ENCODE measurements at regions not wholly inside any gene's neighbourhood (a gene's known extent, or its start where the extent isn't known, plus 50 kb on each side); places are given as distances from the start of the nearest gene placed in this dataset.

DNA sequence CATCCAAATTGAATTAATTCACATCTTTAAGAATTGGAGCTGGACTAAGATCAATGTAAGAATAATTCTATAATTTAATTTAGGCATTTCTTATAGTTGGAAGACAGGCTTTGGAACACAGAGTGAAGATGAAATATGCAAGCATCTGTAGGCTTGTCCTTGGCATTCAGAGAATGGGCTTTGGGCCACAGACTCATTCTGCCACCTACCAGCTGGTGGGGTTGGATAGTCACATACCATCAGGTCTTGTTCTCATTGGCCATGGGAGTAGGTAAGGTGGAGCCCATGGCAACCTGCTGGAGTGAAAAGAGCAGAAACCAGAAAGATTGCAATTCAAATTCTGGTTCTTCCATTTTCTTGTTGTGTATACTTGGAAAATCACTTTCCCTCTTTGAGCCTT, 300.3 kb downstream of the CYRIA start:
- Histone ChIP-seq H3K4me3 (ENCODE audit: low read depth, low read length) (no peak overlapping the region), H3K27ac (no peak overlapping the region), H3K36me3 (no peaks in the 10 kb centered on the region), H3K9me3 (ENCODE audit: severe bottlenecking) (no peaks in the 10 kb centered on the region), H3K27me3 (ENCODE audit: insufficient read depth, low read depth, severe bottlenecking) (no peaks in the 10 kb centered on the region)
- no peak for DNase-seq
- TF ChIP-seq, protein P1, sequence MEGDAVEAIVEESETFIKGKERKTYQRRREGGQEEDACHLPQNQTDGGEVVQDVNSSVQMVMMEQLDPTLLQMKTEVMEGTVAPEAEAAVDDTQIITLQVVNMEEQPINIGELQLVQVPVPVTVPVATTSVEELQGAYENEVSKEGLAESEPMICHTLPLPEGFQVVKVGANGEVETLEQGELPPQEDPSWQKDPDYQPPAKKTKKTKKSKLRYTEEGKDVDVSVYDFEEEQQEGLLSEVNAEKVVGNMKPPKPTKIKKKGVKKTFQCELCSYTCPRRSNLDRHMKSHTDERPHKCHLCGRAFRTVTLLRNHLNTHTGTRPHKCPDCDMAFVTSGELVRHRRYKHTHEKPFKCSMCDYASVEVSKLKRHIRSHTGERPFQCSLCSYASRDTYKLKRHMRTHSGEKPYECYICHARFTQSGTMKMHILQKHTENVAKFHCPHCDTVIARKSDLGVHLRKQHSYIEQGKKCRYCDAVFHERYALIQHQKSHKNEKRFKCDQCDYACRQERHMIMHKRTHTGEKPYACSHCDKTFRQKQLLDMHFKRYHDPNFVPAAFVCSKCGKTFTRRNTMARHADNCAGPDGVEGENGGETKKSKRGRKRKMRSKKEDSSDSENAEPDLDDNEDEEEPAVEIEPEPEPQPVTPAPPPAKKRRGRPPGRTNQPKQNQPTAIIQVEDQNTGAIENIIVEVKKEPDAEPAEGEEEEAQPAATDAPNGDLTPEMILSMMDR (IDR thresholded peaks at IDR 0.05; ENCODE audit: low read depth, low read length) = no peak

DNA sequence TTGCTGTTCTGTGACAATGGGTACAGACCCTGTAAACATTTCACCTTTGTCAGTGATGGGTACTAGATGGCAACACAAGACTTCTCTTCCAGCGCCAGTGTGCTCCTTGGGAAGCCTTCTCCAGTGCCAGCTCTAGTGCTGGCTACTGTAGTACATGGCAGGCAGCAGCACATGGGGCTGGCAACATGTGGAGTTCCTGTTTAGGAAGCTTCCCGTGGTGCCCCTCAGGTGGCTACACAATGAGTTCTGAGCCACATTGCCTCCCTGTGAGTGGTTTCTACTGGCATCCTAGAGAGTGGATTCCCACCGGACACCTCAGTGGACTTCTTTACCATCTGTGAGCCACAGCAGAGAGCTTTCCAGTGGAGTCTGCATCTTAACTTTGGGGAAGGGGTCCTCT, 302.1 kb downstream of the CYRIA start:
- Histone ChIP-seq H3K4me3 (ENCODE audit: low read depth, low read length) (no peak overlapping the region), H3K27ac (no peak overlapping the region), H3K27me3 (ENCODE audit: insufficient read depth, low read depth, severe bottlenecking) (no peaks in the 10 kb centered on the region), H3K36me3 (no peaks in the 10 kb centered on the region), H3K9me3 (ENCODE audit: severe bottlenecking) (no peaks in the 10 kb centered on the region)
- no peak for DNase-seq
- TF ChIP-seq, protein P1 (IDR thresholded peaks at IDR 0.05; ENCODE audit: low read depth, low read length) = no peak

DNA sequence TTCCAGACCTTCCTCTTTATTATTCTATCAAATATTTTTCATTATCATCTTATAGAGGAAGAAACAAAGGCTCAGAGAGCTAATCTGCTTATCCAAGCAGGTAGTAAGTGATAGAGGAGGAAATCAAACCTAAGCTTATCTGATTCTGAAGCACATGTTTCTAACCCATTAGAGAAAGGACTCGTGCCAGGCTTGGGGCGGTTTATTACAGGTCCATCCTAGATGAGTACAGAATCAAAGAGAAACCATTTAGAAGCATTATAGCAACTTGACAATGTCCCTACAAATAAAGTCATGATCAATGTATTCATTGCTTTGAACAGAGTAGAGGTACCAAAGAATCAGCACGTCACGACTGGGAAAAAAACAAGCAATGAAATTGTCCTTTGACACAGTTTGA, 303.0 kb downstream of the CYRIA start:
- Histone ChIP-seq H3K27ac (no peak overlapping the region), H3K9me3 (ENCODE audit: severe bottlenecking) (peaks cover 3% of the 10 kb centered on the region), H3K36me3 (no peaks in the 10 kb centered on the region), H3K4me3 (ENCODE audit: low read depth, low read length) (no peak overlapping the region), H3K27me3 (ENCODE audit: insufficient read depth, low read depth, severe bottlenecking) (no peaks in the 10 kb centered on the region)
- DNase-seq = no peak
- TF ChIP-seq, protein P1 (IDR thresholded peaks at IDR 0.05; ENCODE audit: low read depth, low read length) = no peak

DNA sequence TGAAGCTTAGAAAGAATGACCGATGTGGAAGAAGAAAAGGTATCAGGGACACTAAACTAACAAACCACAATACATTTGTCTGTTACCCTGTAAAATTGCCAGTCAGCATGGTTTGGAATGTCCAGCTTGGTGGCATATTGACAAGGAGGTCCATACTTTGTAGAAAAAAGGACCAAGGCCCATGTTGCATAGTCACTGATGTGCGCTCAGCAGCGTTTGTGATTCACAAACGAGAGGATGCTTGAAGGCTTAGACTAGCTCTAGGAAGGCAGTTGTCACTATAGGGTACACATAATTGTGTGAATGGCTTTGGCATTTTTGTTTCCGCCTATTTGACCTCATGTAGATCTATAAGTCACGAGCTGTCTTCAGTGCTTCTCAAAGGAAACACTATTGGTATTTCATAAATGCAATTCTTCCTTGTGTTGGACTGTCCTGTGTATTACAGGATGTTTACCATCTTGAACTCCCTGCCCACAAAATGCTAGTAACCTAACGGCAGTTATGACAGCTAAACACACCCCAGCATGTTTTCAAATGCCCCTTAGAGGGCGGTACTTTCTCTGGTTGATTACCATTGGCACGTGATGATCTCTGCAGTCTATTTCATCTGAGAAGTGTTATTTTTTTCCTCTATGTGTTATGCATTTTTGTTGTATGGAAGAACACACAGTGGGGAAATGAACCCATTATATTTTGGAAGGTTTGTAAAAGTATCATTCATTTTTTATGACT, 304.2 kb downstream of the CYRIA start:
- no peak for DNase-seq
- Histone ChIP-seq H3K27ac (no peak overlapping the region), H3K27me3 (ENCODE audit: insufficient read depth, low read depth, severe bottlenecking) (no peaks in the 10 kb centered on the region), H3K36me3 (no peaks in the 10 kb centered on the region), H3K4me3 (ENCODE audit: low read depth, low read length) (no peak overlapping the region), H3K9me3 (ENCODE audit: severe bottlenecking) (peaks cover 9% of the 10 kb centered on the region)
- TF ChIP-seq, protein P1 (IDR thresholded peaks at IDR 0.05; ENCODE audit: low read depth, low read length) = no peak

DNA sequence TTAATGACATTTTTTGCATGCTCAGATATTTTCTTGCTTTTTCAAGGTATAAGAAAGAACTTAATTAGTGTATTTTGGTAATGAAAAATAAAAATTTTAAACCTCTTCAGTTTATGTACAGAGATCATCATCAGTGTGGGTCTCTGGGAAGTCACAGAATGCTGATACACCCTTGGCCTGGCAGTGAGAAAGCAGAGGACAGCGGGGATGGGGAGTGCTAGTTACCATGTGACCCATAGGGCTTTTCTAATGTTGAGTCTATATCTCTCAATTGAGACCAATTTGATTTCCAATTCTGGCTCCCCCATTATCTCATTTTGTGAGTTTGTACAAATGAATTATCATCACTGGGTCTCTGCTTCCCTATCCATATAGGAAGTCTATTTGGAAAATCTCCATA, 305.7 kb downstream of the CYRIA start:
- Histone ChIP-seq H3K4me3 (ENCODE audit: low read depth, low read length) (no peak overlapping the region), H3K27ac (no peak overlapping the region), H3K9me3 (ENCODE audit: severe bottlenecking) (peaks cover 9% of the 10 kb centered on the region), H3K27me3 (ENCODE audit: insufficient read depth, low read depth, severe bottlenecking) (no peaks in the 10 kb centered on the region), H3K36me3 (no peaks in the 10 kb centered on the region)
- no peak for DNase-seq
- TF ChIP-seq, protein P1 (IDR thresholded peaks at IDR 0.05; ENCODE audit: low read depth, low read length) = no peak

DNA sequence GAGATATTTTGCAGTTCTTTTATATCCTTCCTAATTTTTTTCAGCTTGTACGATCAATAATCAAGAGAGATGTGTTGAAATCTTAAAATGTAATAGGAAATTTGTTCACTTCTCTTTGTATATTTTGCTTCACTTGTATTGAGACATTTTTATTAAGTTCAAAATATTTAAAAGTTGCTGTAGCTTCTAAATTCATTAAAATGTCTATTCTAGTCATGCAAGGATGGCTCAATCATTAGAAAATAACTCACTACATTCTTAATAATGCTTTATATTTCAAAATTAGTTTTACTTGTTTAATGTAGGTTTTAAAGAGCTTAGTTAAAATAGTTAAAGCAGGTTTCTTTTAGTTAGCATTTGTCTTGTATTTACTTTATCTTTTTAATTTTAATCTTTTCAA, 308.4 kb downstream of the CYRIA start:
- no peak for DNase-seq

More for the DNA sequence above, 308.4 kb downstream of the CYRIA start:
- Histone ChIP-seq H3K27ac (no peak overlapping the region), H3K27me3 (ENCODE audit: insufficient read depth, low read depth, severe bottlenecking) (no peaks in the 10 kb centered on the region), H3K4me3 (ENCODE audit: low read depth, low read length) (no peak overlapping the region), H3K9me3 (ENCODE audit: severe bottlenecking) (peaks cover 9% of the 10 kb centered on the region), H3K36me3 (no peaks in the 10 kb centered on the region)
- TF ChIP-seq, protein P1 (IDR thresholded peaks at IDR 0.05; ENCODE audit: low read depth, low read length) = no peak

All from WERI-Rb-1 (cell line).